Left renal pelvis (tissue), 4 donors: ENCODE measurements at regions not wholly inside any gene's neighbourhood (a gene's known extent, or its start where the extent isn't known, plus 50 kb on each side); places are given as distances from the start of the nearest gene placed in this dataset.

Source experiments
- DNase-seq, 4 donors: peaks; one replicate each; pipeline ENCODE4 v3.0.0-alpha.2; 2013; ENCODE audit warnings: low read depth in 4 of 4, low spot score in 3 of 4

DNA sequence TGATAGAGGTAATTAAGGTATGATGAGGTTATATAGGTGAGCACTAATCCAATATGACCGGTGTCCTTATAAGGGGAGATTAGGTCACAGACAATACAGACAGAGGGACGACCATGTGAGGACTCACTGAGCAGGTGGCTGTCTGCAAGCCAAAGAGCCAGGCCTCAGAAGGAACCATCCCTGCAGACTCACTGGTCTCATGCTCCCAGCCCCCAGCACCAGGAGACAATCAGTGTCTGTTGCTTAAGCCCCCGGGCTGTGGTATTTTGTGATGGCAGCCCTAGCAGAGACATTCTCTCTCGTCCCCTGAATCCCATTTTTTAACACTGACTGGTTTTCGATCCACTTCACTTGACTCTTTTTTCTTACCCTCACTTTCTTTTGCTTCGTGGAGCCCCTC lies 51.9 kb upstream of the PABPC3 start:
- no peak for DNase-seq
